Caki2 (cell line): ENCODE measurements at regions not wholly inside any gene's neighbourhood (a gene's known extent, or its start where the extent isn't known, plus 50 kb on each side); places are given as distances from the start of the nearest gene placed in this dataset.
"Not testable (repeated sequence)": the region's sequence is repeated elsewhere in the genome, so short reads cannot be mapped to it uniquely, and the experiment has no call there.

Experiments used
- DNase-seq: peaks from one replicate; pipeline ENCODE4 v3.0.0-alpha.2; 2015; ENCODE audit warnings: low read depth
- in situ Hi-C: cut with HindIII; loops from 2 replicates; pipeline ENCODE4 v1.10.0; 2016; ENCODE audit warnings: low sequenced_read_pairs, low pct_unique_long_range_greater_than_20kb, mixed read lengths

DNA sequence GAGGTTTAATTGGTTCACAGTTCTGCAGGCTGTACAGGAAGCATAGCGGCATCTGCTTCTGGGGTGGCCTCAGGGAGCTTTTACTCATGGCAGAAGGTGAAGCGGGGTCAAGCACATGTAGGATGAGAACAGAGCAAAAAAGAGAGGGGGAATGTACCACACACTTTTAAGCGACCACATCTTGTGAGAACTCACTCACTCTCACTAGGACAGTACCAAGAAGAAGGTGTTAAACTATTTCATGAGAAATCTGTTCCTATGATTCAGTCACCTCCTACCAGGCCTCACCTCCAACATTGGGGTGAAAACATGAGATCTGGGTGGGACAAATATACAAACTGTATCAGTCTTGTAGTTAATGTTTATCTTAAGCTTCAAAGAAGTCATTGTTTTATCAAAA is 174.7 kb downstream of the GNAI1 start:
- in situ Hi-C loops, result no loop called here
- no peak for DNase-seq

DNA sequence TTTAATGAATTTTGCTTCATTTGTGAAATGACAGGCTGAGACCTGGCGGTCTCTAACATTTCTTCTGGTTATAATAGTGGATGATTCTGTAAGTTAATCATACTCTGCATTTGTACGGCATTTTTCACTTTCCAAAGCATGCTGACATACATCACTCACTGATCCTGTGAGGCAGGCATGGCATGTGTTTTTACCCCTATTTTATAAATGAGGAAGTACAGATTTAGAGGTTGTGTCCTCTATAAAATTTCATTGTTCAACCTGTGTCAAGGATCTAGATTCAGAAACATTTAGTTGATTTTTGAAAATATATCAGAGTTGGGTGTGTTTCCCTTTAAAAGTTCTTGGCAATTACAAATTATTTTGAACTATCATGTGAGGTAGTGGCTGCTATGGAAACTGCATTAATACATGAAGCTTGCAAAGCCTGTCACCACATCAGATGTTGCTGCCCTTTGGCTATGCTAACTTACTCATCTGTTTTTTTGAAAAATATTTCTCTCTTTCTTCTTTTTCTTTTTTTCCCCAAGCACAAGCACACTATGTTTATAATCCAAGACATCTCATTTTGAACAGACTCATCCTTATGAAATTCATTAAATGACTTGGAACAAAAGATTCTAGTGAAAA is 172.7 kb downstream of the GNAI1 start:
- in situ Hi-C loops, result no loop called here

DNA sequence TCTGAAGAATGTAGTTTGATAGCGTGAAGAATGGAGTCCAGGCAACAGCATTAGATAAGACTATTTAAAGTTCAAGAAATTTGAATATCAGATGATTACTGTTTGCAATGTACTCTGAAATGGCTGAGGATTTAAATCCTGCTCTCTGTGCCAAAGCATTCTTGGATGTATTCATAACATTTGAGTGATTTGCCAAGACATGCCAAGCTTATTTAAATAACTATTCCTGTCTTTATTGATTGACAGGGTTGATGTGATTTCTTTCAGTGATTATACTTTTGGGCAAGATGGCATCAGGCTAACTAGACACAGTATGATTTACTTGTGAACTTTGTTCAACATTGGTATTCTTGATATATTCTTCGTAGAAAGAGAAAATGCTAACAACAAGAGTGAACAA is 168.7 kb downstream of the GNAI1 start:
- DNase-seq, result no peak
- in situ Hi-C loops, result no loop called here

More for the DNA sequence above, 172.7 kb downstream of the GNAI1 start:
- no peak for DNase-seq

DNA sequence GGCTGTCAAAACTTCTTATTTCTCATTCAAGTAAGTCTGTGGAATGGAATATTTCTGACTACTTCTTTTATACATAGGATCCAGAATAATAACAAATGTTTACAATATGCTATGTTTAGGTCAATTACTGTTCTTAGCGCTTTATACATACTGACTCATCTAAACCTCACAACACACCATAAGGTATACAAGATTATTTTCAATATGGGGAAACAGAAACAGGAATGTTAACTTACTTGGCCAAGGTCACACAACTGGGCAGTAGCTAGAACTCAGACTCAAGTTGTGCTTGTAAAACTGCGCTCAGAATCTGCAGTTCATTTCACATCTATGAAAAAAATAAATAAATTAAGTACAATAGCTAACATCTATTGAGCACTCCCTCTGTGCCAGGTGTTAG is 168.0 kb downstream of the GNAI1 start:
- DNase-seq, result no peak
- in situ Hi-C loops, result no loop called here

DNA sequence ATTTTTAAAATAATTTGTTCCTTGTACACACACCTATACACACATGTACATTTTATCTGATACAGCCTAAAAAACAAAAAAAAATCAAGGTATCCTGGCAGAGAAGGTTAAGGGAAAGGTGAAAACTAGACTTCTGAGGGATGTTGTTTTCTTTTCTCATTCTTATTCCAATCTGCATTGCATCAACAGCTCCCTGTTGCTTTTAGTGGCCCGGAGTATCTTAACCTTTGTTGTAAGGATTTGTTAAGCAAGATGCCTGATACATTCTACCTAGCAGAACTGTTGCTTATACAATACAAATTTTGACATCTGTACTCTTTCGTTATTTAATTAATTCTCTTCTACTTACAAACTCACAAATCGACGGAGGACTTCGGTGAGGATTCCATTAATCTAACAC is 167.4 kb downstream of the GNAI1 start:
- in situ Hi-C loops, result no loop called here
- no peak for DNase-seq

DNA sequence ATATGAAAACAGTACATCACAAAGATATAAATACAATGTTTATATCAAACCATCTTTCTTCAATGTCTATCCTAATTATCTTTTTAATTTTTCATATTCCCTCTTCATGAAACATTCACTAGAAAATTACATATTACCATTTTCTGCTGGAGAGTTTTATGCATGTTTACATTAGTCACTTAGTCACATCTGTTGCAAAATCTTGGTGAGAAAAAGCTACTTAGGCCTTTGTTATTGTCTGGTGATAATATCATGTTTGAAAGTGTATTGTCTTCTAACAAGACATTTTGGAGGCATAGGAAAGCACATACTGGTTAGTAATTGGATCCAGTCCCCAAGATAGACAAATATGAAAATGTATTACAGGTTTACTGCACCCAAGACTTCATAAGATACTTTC is 163.6 kb downstream of the GNAI1 start:
- no peak for DNase-seq
- in situ Hi-C loops, result no loop called here

DNA sequence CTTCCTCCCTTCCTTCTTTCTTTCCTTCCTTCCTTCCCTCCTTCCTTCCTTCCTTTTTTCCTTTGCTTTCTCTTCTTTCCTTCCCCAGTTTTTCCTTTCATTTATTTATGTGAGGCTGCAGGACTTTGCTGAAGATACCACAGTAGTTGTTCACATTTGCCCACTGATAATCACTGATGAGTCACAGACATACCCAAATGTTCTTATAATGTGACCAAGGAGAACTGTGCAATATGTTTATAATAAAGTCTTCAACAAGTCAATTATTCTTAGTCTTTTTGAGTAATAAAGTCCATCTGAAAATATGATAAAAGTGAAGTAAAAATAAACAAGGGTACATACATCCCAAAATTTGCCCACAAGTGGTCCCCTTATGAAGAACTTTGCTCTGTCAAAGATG is 159.7 kb downstream of the GNAI1 start:
- in situ Hi-C loops, result no loop called here
- DNase-seq, result no peak

DNA sequence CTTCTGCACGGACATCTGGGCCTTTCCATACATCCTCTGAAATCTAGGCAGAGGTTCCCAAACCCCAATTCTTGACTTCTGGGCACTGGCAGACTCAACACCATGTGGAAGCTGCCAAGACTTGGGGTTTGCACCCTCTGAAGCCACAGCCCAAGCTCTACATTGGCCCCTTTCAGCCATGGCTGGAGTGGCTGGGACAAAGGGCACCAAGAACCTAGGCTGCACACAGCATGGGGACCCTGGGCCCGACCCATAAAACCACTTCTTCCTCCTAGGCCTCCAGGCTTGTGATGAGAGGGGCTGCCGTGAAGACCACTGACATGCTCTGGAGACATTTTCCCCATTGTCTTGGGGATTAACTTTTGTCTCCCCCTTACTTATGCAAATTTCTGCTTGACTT is 158.0 kb downstream of the GNAI1 start:
- in situ Hi-C loops, DNase-seq: not testable (repeated sequence)

DNA sequence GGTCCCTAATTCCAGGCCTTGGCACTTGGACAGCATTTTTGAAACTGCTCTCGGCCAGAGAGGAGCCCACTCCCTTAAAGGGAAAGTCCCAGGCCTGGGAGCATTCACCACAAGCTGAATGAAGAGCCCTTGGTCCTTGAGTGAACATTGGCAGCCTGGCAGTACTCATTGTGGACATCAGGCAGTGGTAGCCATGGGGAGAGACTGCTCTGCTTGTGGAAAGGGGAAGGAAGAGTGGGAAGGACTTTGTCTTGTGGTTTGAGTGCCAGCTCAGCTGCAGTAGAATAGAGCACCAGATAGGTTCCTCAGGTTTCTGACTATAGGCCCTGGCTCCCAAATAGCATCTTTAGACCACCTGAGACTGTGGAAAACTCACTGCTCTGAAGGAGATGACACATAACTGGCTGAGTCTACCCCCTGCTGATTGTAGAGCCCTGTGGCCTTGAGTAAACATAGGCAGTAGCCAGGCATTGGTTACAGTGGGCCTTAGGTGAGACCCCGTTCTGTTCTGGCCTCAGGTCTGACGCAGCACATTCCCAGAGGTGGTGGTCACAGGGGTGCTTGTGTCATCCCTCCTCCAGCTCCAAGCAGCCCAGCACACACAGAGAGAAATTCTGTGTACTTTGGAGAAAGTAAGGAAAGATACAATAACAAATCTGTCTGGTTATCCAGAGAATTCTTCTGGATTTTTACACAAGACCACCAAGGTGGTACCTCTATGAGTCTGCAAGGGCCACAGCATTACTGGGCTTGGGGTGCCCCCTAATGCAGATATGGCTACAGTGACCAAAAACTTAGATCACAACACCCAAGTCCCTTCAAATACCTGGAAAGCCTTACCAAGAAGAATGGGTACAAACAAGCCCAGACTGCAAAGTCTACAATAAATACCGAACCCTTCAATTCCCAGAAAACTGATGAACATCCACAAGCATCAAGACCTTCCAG is 153.8 kb downstream of the GNAI1 start:
- peak; percentile 17 for DNase-seq
- in situ Hi-C loops, result no loop called here

DNA sequence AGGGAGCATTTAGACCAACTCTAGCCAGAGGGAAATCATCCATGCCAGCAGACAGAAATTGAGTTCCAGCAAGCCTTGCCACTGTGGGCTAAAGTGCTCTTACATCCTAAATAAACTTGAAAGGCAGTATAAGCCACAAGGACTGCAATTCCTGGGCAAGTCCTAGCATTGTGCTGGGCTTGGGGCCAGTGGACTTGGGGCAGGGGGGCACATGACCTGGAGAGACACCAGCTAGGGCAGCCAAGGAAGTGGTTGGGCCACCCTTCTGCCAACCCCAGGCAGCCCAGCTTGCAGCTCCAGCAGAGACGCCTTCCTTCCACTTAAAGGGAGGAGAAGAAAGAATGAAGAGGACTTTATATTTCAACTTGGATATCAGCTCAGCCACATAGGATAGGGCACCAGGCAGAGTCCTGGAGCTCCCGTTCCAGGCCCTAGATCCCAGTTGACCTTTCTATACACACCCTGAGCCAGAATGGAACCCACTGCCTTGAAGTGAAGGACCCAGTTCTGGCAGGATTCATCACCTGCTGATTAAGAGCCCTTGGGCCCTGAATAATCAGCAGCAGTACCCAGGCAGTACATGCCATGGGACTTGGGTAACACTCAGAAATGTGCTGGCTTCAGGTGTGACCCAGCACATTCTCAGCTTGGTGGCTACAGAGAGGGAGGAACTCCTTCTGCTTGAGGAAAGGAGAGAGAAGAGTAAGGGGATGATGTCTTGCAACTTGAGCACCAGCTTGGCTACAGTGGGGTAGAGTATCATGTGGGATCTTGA is 153.0 kb downstream of the GNAI1 start:
- no peak for DNase-seq
- in situ Hi-C loops, result no loop called here

DNA sequence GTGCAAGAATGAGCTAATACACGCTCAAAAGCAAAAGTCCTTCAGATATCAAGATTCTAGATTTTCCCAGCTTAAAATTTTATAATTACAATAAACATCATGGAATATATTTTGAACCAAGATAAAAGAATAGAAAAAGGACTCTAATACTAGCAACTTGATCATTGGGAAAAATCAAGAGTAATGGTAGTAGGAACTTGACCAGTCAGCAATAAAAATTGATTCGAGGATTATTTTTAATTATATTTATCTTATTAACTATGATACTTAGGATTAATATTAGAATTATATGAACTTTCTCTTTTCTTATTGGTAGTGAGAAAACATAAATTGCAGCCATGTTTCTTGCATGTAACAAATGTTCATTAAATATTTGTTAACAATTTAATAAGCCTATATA is 152.0 kb downstream of the GNAI1 start:
- no peak for DNase-seq
- in situ Hi-C loops, result no loop called here

DNA sequence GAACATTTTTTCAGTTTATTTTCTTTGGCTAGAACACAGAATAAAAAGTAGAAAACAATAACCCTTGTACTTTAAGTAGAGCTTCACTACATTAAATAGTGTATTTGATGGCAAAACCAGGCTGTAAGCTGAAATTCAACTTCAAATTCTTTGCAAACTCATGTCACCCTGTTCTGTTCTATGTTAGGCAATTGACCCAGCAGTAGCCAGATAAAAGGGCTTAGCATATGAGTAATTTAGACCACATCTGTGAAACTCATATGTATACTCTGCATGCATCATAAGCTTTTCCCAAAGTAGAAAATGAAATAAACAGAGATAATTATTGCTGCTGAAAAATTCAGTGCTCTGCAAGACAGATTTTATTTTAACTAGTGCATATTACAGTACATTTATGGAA is 150.2 kb downstream of the GNAI1 start:
- DNase-seq, result no peak
- in situ Hi-C loops, result no loop called here

DNA sequence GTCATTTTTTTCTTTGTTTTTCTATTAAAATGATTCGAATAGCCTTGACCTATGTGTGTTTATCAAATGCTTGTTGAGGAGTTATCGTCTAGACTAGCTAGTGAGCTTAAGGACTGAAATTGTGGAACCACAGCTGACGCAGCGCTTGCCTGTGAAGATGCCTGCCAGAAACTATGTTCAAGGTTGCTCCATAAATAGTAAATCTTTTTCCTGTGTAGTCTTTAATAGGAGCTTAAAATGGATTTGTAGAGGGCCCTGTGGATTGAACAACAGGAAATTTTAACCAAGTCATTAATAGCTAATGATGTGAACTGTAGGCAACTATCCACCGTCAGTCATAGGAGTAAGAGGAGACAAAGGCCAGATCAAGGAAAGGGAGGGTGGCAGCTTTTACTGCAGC is 145.1 kb downstream of the GNAI1 start:
- in situ Hi-C loops, result no loop called here
- DNase-seq, result no peak

DNA sequence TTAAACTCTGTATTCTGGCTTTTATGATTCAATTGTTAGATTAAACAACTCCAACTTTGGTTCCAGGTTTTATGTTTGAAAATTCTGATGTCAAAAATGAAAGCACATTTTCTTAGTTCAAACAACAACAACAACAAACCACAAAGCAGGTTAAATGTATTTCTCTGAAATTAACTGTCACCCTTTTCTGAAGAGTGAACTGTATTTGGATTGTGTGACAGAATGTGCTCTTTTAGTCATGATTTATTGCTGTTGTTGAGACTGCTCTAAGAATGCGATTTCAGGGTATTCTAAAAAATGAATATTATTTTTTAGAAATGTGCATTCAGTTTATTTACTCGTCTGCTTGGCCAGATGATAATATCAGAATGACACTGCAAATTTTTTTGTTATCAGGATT is 144.1 kb downstream of the GNAI1 start:
- in situ Hi-C loops, result no loop called here
- no peak for DNase-seq

DNA sequence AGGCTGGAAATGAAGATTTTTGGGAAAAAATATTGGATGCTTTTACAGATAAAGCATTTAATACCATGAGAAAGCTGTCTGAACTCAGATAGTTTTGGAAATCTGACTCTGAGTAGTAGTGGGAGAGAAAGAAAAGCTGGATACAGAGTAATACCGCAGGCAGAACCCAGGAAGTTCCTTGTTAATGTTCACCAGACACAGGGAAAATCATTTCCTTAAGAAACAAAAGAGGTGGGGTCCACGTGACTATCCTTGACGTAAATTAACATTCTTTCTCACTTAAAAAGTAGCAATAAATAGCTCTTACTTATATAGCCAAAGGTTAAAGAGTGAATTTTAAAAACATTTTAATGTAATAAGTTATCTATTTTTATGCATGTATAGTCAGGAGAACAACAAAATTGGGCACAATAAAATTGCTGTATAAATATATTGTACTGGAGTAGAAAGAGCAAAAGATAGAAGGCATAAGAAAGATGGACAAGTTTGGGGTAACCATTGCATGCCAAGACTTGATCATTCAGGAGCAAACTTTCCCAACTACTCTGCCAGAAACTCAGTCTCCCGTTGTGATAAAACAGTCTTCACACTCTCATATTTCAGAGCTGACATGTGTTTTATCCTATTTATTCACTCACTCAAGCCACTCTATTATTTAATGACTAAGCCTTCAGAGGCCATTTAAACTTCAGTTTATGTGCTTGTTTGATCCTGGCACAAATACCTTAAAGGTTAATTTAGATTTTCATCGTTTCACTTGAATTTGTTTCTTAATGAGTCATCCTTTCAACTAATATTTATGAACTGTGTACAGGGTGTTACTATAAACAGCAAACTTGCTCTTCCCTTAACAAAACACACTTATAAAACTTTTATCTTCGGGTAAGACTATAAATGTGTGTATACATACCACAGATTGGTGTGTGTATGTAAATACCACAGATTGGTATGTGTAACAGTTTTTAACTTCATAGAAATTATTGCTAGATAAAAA is 143.1 kb downstream of the GNAI1 start:
- in situ Hi-C loops, result no loop called here
- peak; percentile 76 for DNase-seq
